Caco-2 (cell line): ENCODE measurements at regions not wholly inside any gene's neighbourhood (a gene's known extent, or its start where the extent isn't known, plus 50 kb on each side); places are given as distances from the start of the nearest gene placed in this dataset.

ENCODE experiments used
- BruUV-seq: library from RNA; stranded (reverse); fragments of 400-500 nt; replicated peaks from 2 replicates; lab custom pipeline; 2021; lab: Mats Ljungman, UMichigan
- CTCF ChIA-PET: fragments of 300-600 bp; sonication (Branson Sonifier 250); formaldehyde crosslinking; loops from one replicate; lab custom pipeline; 2022; ENCODE audit warnings: antibody characterized with exemption; lab: Charles Lee
- POLR2A ChIA-PET: fragments of 300-600 bp; sonication (Branson Sonifier 250); formaldehyde crosslinking; loops from one replicate; lab custom pipeline; 2022; ENCODE audit warnings: antibody characterized with exemption; lab: Charles Lee
- DNase-seq, 2 experiments: peaks; one replicate each; pipeline versions ENCODE4 v3.0.0 to v3.0.0-alpha.2; 2020 to 2022
- H3K27me3 ChIP-seq: replicated peaks from 2 replicates; pipeline ENCODE4 v1.6.0; 2011; ENCODE audit warnings: low read length; ENCODE audit not compliant: control insufficient read depth, insufficient read depth
- H3K36me3 ChIP-seq: 2 replicates; pipeline ENCODE4 v1.5.1; 2011; ENCODE audit warnings: low read length; ENCODE audit not compliant: control insufficient read depth, insufficient read depth
- H3K4me1 ChIP-seq: fragments of 250-450 bp; sonication (Bioruptor Pico); 2 replicates; pipeline ENCODE4 v1.5.1; 2020; ENCODE audit warnings: mild to moderate bottlenecking
- H3K4me3 ChIP-seq: 2 replicates; pipeline ENCODE4 v1.5.1; 2011; ENCODE audit warnings: low read depth, mild to moderate bottlenecking, control low read depth, low read length
- H3K9me3 ChIP-seq: fragments of 250-450 bp; sonication (Bioruptor Pico); 2 replicates; pipeline ENCODE4 v1.5.1; 2020; ENCODE audit warnings: mild to moderate bottlenecking, moderate library complexity
- H3K27ac Mint-ChIP-seq: one replicate; pipeline ENCODE4 v1.8.0; 2022; ENCODE audit warnings: mixed read lengths; ENCODE audit not compliant: unreplicated experiment
- H3K27me3 Mint-ChIP-seq: one replicate; pipeline ENCODE4 v1.8.0; 2022; ENCODE audit warnings: mixed read lengths; ENCODE audit not compliant: insufficient read depth, unreplicated experiment
- H3K36me3 Mint-ChIP-seq: one replicate; pipeline ENCODE4 v1.8.0; 2022; ENCODE audit warnings: mild to moderate bottlenecking, mixed read lengths; ENCODE audit not compliant: insufficient read depth, unreplicated experiment
- H3K4me1 Mint-ChIP-seq: one replicate; pipeline ENCODE4 v1.8.0; 2022; ENCODE audit warnings: low read depth, mixed read lengths; ENCODE audit not compliant: unreplicated experiment
- H3K4me3 Mint-ChIP-seq: one replicate; pipeline ENCODE4 v1.8.0; 2022; ENCODE audit warnings: mild to moderate bottlenecking, moderate library complexity, mixed read lengths; ENCODE audit not compliant: unreplicated experiment
- H3K9me3 Mint-ChIP-seq: one replicate; pipeline ENCODE4 v1.8.0; 2022; ENCODE audit warnings: mixed read lengths; ENCODE audit not compliant: unreplicated experiment
- intact Hi-C: fragments of 100-400 bp; cut with micrococcal nuclease; formaldehyde crosslinking; loops from one replicate; pipeline ENCODE4 v1.10.0; 2022; ENCODE audit not compliant: unreplicated experiment
- TF ChIP-seq, protein P1 (sequence below), 2 experiments: fragments of 200-600 bp in 1 of 2; IDR thresholded peaks; 1 replicate in 1 of 2; 2 replicates in 1 of 2; pipeline versions ENCODE4 v1.5.1 to v1.8.0; 2011 to 2022; ENCODE audit warnings: antibody characterized with exemption in 1 of 2, control low read depth in 1 of 2, inconsistent platforms in 1 of 2, low read depth in 1 of 2, low read length in 1 of 2, mild to moderate bottlenecking in 1 of 2, moderate library complexity in 1 of 2; ENCODE audit not compliant: insufficient read depth in 1 of 2, severe bottlenecking in 1 of 2, unreplicated experiment in 1 of 2

DNA sequence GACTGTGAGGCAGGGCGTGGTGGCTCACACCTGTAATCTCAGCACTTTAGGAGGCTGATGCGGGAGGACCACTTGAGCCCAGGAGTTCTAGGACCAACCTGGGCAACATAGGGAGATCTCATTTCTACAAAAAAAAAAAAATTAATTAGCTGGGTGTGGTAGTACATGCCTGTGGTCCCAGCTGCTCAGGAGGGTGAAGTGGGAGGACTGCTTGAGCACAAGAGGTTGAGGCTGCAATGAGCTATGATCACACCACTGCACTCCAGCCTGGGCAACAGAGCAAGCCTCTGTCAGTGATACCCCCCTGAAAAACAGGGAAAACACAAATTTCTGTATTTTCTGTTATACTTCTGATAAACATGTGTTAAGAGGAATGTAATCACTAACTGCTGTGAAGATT lies 57.8 kb upstream of the ARHGAP32 start:
- no peaks in the 10 kb centered on the region for H3K9me3 ChIP-seq
- intact Hi-C loops: no loop called here
- H3K27ac Mint-ChIP-seq: no peak overlapping the region
- TF ChIP-seq, protein P1, sequence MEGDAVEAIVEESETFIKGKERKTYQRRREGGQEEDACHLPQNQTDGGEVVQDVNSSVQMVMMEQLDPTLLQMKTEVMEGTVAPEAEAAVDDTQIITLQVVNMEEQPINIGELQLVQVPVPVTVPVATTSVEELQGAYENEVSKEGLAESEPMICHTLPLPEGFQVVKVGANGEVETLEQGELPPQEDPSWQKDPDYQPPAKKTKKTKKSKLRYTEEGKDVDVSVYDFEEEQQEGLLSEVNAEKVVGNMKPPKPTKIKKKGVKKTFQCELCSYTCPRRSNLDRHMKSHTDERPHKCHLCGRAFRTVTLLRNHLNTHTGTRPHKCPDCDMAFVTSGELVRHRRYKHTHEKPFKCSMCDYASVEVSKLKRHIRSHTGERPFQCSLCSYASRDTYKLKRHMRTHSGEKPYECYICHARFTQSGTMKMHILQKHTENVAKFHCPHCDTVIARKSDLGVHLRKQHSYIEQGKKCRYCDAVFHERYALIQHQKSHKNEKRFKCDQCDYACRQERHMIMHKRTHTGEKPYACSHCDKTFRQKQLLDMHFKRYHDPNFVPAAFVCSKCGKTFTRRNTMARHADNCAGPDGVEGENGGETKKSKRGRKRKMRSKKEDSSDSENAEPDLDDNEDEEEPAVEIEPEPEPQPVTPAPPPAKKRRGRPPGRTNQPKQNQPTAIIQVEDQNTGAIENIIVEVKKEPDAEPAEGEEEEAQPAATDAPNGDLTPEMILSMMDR (IDR thresholded peaks at IDR 0.05; ENCODE audit: insufficient read depth in 1 of 2, low read depth in 1 of 2, low read length in 1 of 2, severe bottlenecking in 1 of 2, unreplicated experiment in 1 of 2): no peak
- DNase-seq: no peak
- H3K4me1 ChIP-seq: peaks cover 14% of the 10 kb centered on the region
- H3K9me3 Mint-ChIP-seq: no peaks in the 10 kb centered on the region
- H3K36me3 Mint-ChIP-seq: peaks cover 8% of the 10 kb centered on the region
- H3K4me3 Mint-ChIP-seq: no peak overlapping the region
- H3K4me1 Mint-ChIP-seq: peaks cover 23% of the 10 kb centered on the region
- no TSS peak for BruUV-seq
- no peaks in the 10 kb centered on the region for H3K27me3 Mint-ChIP-seq
- no peaks in the 10 kb centered on the region for H3K36me3 ChIP-seq
- ChIA-PET CTCF (interaction anchor here (0.6 kb wide), 1 partner anchor 18 kb away, joined by 3 read pairs; no protein-coding TSS in a partner anchor), POLR2A (no interaction called here)
- no peak overlapping the region for H3K4me3 ChIP-seq
- no peaks in the 10 kb centered on the region for H3K27me3 ChIP-seq

DNA sequence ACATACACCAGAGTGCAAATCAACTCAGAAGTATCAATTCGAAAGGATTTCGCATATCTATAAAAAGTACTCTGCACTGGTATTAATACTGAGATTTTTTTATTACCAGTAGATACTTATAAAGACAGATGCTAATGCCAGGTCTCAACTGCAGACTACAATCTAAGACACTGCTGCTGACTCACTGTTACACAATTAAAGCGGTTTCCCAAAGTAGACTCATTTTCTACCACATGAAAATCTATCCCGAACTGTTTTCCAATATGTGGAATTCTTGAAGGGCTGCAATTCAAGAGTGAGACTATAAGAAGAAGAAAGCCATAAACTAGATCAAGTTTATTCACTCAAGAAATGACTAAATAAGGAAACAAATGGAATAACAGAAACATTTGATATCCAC lies 57.2 kb upstream of the ARHGAP32 start:
- H3K27ac Mint-ChIP-seq: no peak overlapping the region

DNA sequence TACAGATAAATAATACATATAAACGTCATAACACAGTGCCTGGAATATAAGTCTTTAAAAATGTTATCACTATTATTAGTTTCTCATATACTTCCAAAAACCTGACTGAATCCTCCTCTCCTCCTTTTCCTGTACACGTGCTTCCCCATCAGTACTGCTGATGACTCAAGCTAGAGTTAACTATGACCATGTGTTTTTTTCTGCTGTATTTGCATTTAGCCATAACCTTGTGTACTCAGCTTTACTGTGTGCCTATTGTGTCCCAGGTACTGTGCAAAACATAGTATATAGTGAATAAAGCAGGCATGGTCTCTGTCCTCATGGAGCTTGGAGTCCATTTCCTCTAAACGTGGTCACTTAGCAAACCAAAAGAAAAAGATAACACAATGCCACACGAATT lies 56.5 kb upstream of the ARHGAP32 start:
- no peak overlapping the region for H3K4me3 ChIP-seq
- no peak for DNase-seq
- Mint-ChIP-seq H3K27me3 (no peaks in the 10 kb centered on the region), H3K27ac (no peak overlapping the region), H3K4me1 (peaks cover 23% of the 10 kb centered on the region), H3K9me3 (no peaks in the 10 kb centered on the region), H3K36me3 (peaks cover 8% of the 10 kb centered on the region), H3K4me3 (no peak overlapping the region)
- H3K9me3 ChIP-seq: no peaks in the 10 kb centered on the region
- H3K4me1 ChIP-seq: peaks cover 14% of the 10 kb centered on the region
- ChIA-PET CTCF (interaction anchor here (0.5 to 1.2 kb wide), 2 partner anchors 19 to 27 kb away, joined by 3 read pairs; no protein-coding TSS in a partner anchor), POLR2A (interaction anchor here (0.5 kb wide), 1 partner anchor 31 kb away, joined by 3 read pairs; no protein-coding TSS in a partner anchor)
- no peaks in the 10 kb centered on the region for H3K36me3 ChIP-seq
- TF ChIP-seq, protein P1 (IDR thresholded peaks at IDR 0.05; ENCODE audit: insufficient read depth in 1 of 2, low read depth in 1 of 2, low read length in 1 of 2, severe bottlenecking in 1 of 2, unreplicated experiment in 1 of 2): no peak
- H3K27me3 ChIP-seq: no peaks in the 10 kb centered on the region
- no TSS peak for BruUV-seq
- intact Hi-C loops: no loop called here

More for the DNA sequence above, 57.2 kb upstream of the ARHGAP32 start:
- Histone ChIP-seq H3K36me3 (no peaks in the 10 kb centered on the region), H3K27me3 (no peaks in the 10 kb centered on the region), H3K4me3 (no peak overlapping the region), H3K4me1 (peaks cover 14% of the 10 kb centered on the region), H3K9me3 (no peaks in the 10 kb centered on the region)
- intact Hi-C loops: no loop called here
- peaks cover 23% of the 10 kb centered on the region for H3K4me1 Mint-ChIP-seq
- BruUV-seq: no TSS peak
- no peak for DNase-seq
- TF ChIP-seq, protein P1 (IDR thresholded peaks at IDR 0.05; ENCODE audit: insufficient read depth in 1 of 2, low read depth in 1 of 2, low read length in 1 of 2, severe bottlenecking in 1 of 2, unreplicated experiment in 1 of 2): no peak
- H3K27me3 Mint-ChIP-seq: no peaks in the 10 kb centered on the region
- no peaks in the 10 kb centered on the region for H3K9me3 Mint-ChIP-seq
- POLR2A ChIA-PET: no interaction called here
- no peak overlapping the region for H3K4me3 Mint-ChIP-seq
- CTCF ChIA-PET: interaction anchor here (0.6 to 1.2 kb wide), 2 partner anchors 17 to 19 kb away, joined by 3 read pairs; no protein-coding TSS in a partner anchor
- peaks cover 8% of the 10 kb centered on the region for H3K36me3 Mint-ChIP-seq
